GM12891 (cell line): ENCODE measurements at regions not wholly inside any gene's neighbourhood (a gene's known extent, or its start where the extent isn't known, plus 50 kb on each side); places are given as distances from the start of the nearest gene placed in this dataset.
"Not testable (repeated sequence)": the region's sequence is repeated elsewhere in the genome, so short reads cannot be mapped to it uniquely, and the experiment has no call there.

Experiments used
- DNase-seq: peaks from one replicate; pipeline ENCODE4 v3.0.0; 2011; ENCODE audit warnings: low spot score; ENCODE audit not compliant: insufficient read length
- FAIRE-seq: peaks from 2 replicates; lab custom pipeline; 2011; peaks lifted over from hg19 to GRCh38; lab: Jason Lieb, UNC
- PAX5 ChIP-seq: IDR thresholded peaks from 2 replicates; pipeline ENCODE4 v1.6.1; 2011; ENCODE audit warnings: low read length, moderate library complexity, mild to moderate bottlenecking; ENCODE audit not compliant: insufficient read depth, severe bottlenecking
- POLR2A ChIP-seq: IDR thresholded peaks from 2 replicates; pipeline ENCODE4 v1.6.1; 2011; ENCODE audit warnings: low read depth, low read length, control low read depth
- POLR2AphosphoS5 ChIP-seq: IDR thresholded peaks from 2 replicates; pipeline ENCODE4 v1.6.1; 2011; ENCODE audit warnings: low read depth, low read length, control low read depth
- POU2F2 ChIP-seq: IDR thresholded peaks from 2 replicates; pipeline ENCODE4 v1.6.1; 2011; ENCODE audit warnings: low read depth, mild to moderate bottlenecking, control low read depth, low read length, moderate library complexity
- SPI1 ChIP-seq: IDR thresholded peaks from 2 replicates; pipeline ENCODE4 v1.6.1; 2011; ENCODE audit warnings: low read depth, low read length, control low read depth
- TAF1 ChIP-seq: IDR thresholded peaks from 2 replicates; pipeline ENCODE4 v1.6.1; 2011; ENCODE audit warnings: low read depth, low read length, control low read depth

DNA sequence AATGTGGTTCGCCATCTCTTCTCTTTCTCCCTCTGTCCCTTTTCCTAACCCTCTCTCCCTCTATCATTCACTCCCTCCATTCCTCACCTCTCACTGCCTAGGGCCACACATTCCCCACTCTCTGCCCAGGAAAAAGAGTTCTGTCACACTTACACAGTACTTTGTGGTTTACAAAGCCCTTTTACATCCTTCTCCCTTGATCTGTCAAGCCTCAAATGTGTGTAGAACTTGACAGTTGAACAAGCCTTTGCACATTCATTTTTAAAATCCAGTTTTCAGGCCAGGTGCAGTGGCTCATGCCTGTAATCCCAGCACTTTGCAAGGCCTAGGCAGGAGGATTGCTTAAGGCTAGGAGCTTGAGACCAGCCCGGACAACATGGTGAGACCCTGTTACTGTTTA lies 156.3 kb downstream of the VSIG4 start:
- no peak for TF ChIP-seq POLR2AphosphoS5
- no peak for TF ChIP-seq SPI1
- no peak for TF ChIP-seq POLR2A
- no peak for TF ChIP-seq PAX5
- no peak for TF ChIP-seq POU2F2
- no peak for TF ChIP-seq TAF1
- DNase-seq, result no peak
- FAIRE-seq, result no peak

- DNase-seq (no peak), FAIRE-seq (no peak)
- no peak for TF ChIP-seq PAX5
- no peak for TF ChIP-seq POLR2AphosphoS5
- no peak for TF ChIP-seq POLR2A
- TF ChIP-seq TAF1, result no peak
- TF ChIP-seq POU2F2, result no peak
- no peak for TF ChIP-seq SPI1
Measured at GRCh38 chrX:65879977-65880799, 159.7 kb downstream of the VSIG4 start.

GRCh38 chrX:65878456-65878855 lies 161.4 kb downstream of the VSIG4 start:
- no peak for DNase-seq
- no peak for TF ChIP-seq POU2F2
- no peak for TF ChIP-seq POLR2A
- no peak for TF ChIP-seq TAF1
- TF ChIP-seq POLR2AphosphoS5, result no peak
- no peak for TF ChIP-seq PAX5
- TF ChIP-seq SPI1, result no peak
- no peak for FAIRE-seq

GRCh38 chrX:65877953-65878352 lies 161.9 kb downstream of the VSIG4 start:
- no peak for FAIRE-seq
- TF ChIP-seq SPI1 (no peak), POU2F2 (no peak), POLR2AphosphoS5 (no peak), TAF1 (no peak), POLR2A (no peak), PAX5 (no peak)

DNA sequence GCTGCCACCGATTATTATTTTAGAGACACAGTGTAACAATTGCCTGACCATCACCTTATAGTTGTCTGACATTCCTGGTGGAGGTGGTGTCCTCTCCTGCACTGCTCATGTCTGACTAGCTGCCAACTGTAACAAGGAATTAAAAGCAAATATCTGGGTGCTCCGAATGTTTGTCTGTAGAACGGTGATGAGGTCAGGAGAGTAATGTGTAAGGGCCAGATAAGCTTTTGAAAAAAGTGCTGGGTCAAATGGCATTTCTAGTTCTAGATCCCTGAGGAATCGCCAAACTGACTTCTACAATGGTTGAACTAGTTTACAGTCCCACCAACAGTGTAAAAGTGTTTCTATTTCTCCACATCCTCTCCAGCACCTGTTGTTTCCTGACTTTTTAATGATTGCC lies 164.3 kb downstream of the VSIG4 start:
- FAIRE-seq, DNase-seq: not testable (repeated sequence)

More at GRCh38 chrX:65877953-65878352, 161.9 kb downstream of the VSIG4 start:
- DNase-seq, result no peak

DNA sequence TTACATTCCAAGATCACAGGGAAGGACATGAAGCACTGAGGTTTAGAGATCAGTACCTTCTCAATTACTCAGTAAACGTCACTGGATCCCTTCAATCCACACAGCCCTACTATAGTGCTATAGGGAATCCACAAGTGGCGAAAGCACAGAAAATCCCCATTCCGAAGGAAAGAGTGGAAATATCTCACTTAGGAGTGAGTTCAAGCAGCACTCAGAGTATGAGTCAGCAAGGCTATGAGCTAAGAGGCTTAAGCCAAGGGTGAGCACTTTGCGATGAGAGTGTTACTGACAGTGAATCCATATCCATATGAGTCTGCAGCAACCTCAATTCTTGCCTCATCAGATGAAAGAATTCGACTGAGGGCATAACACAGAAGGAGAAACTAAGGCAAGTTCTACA lies 165.1 kb downstream of the VSIG4 start:
- TF ChIP-seq POLR2A (no peak), TAF1 (no peak), PAX5 (no peak), POU2F2 (no peak), SPI1 (no peak), POLR2AphosphoS5 (no peak)
- no peak for FAIRE-seq

DNA sequence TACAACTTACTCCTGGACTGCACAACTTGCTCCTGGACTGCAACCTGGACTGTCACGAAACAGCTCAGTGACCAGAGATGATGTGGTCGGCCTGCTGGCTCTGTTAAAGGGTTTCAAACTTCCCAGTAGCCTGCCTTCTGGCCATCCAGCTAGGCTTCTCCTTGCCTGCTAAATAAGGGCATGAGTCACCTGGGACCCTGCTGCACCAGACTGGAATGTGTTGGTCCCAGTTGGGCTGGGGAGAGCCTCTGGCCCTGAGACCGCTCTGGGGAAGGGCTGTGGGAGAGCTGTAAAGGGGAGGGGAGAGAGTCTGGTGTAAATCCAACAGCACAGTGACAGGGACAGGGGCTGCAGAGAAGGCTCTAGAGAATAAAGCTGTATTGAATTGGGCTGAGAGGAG lies 165.8 kb downstream of the VSIG4 start:
- no peak for FAIRE-seq
- no peak for DNase-seq
- no peak for TF ChIP-seq POU2F2
- TF ChIP-seq TAF1, result no peak
- no peak for TF ChIP-seq POLR2AphosphoS5
- no peak for TF ChIP-seq PAX5
- no peak for TF ChIP-seq SPI1
- TF ChIP-seq POLR2A, result no peak

More for the DNA sequence above, 165.1 kb downstream of the VSIG4 start:
- no peak for DNase-seq

- FAIRE-seq (no peak), DNase-seq (no peak)
- TF ChIP-seq POU2F2 (no peak), POLR2AphosphoS5 (no peak), SPI1 (no peak), PAX5 (no peak), TAF1 (no peak), POLR2A (no peak)
Measured at GRCh38 chrX:65873385-65873784, 166.5 kb downstream of the VSIG4 start.

DNA sequence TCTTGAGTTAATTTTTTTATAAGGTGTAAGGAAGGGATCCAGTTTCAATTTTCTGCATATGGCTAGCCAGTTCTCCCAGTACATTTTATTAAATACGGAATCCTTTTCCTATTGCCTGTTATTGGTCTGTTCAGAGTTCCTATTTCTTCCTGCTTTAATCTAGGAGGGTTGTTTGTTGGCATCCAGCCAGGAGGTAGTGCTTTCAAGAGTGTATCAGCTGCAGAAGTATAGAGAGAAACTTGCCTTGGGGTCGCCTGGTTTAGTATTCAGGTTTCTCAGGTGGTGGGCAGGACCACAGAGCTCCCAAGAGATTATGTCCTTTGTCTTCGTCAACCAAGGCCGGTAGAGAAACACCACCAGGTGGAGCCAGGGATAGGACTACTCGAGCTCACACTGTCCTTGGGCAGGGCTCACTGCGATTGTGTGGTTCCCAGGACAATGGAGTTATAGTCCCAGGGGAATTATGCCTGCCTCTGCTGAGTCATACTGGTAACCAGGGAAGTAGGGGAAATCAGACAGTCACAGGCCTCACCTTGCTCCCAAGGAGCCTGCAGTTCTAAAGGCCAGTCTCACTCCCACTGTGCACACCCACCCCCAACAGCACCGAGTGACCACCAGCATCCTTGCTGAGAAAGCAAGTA lies 168.1 kb downstream of the VSIG4 start:
- TF ChIP-seq TAF1 (no peak), SPI1 (no peak), POLR2AphosphoS5 (no peak), POLR2A (no peak), POU2F2 (no peak), PAX5 (no peak)
- FAIRE-seq (peak; percentile 51), DNase-seq (no peak)

GRCh38 chrX:65870544-65870943 lies 169.3 kb downstream of the VSIG4 start:
- not testable (repeated sequence) for DNase-seq, FAIRE-seq
